ENCODE measurements at regions not wholly inside any gene's neighbourhood (a gene's known extent, or its start where the extent isn't known, plus 50 kb on each side); places are given as distances from the start of the nearest gene placed in this dataset. TPM values are rescaled to one million over a fixed set of nuclear protein-coding genes. Genes with fewer than 3 reads are reported as not detected.

Small RNA genes lying in the stretch of these regions (small RNA-seq; reads per million reads assigned to genes)
- gene RNU6-366P (ENCODE audit: low replicate concordance): not detected

Measured in temporal lobe (tissue), 1 donor.